ENCODE measurements at regions not wholly inside any gene's neighbourhood (a gene's known extent, or its start where the extent isn't known, plus 50 kb on each side); places are given as distances from the start of the nearest gene placed in this dataset.
"Not testable (repeated sequence)": the region's sequence is repeated elsewhere in the genome, so short reads cannot be mapped to it uniquely, and the experiment has no call there.

DNA sequence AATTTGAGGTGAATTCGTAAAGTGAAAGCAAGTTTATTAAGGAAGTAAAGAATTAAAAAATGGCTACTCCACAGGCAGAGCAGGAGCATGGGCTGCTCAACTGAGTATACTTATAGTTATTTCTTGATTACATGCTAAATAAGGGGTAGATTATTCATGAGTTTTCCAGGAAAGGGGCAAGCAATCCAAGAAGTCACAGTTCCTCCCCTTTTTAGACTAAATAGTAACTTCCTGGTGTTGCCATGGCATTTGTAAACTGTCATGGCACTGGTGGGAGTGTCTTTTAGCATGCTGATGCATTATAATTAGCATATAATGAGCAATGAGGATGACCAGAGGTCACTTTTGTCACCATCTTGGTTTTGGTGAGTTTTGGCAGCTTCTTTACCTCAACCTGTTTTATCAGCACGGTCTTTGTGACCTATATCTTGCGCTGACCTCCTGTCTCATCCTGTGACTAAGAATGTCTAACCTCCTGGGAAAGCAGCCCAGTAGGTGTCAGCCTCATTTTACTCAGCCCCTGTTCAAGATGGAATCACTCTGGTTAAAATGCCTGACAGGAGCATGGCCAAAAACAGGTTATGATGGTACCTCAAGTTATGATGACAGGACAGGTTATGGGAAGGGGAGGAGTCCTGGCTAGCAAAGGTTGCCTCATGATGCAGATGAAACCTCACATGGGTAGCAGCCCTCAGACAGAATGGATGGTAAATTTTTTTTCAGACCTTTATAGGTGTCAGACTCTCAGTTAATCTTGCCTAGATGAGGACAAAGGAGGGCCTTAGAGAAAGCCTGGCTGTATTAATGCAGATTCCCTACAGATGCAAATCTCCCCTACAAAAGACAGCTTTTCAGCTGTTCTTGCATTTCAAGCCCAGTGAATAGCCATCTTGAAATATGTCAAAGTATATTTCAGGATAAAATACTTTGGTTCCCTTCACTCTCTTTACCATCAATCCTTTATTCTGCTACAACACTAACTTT is 49.7 kb downstream of the SIPA1L2 start:
- no peak for DNase-seq
- Mint-ChIP-seq H3K36me3 (peaks cover 5% of the 10 kb centered on the region), H3K27me3 (no peaks in the 10 kb centered on the region), H3K4me3 (no peak overlapping the region), H3K9me3 (ENCODE audit: low read depth) (no peaks in the 10 kb centered on the region), H3K4me1 (peaks cover 36% of the 10 kb centered on the region), H3K27ac (peak overlapping the region; percentile 70)
- CTCF ChIA-PET: interaction anchor here (1.4 kb wide), 1 partner anchor 47 kb away, joined by 4 read pairs; no protein-coding TSS in a partner anchor
- ATAC-seq: peak; percentile 38

DNA sequence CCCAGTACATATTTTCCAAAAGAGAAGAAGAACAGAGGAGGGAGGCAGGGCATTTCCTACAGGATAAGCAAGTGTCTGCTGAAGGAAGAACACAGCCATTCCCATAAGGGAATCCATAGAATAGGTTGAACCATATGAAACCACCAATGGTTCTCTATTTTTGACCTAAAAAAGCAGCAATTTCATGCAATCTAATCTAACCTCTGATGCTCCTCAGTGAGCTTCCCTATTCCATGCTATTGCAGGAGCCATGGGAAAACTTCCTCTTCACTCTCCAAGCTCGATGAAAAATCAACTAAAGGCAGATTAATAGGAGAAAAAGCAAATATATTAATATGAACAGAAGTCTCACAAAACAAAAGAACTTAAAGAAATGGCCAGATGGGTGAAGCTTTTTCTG is 50.5 kb downstream of the SIPA1L2 start:
- no peaks in the 10 kb centered on the region for H3K9me3 Mint-ChIP-seq (ENCODE audit: low read depth)
- CTCF ChIA-PET: interaction anchor here (0.8 to 1.4 kb wide), 4 partner anchors 17 to 48 kb away, joined by 3 to 4 read pairs (median 4); no protein-coding TSS in a partner anchor
- peaks cover 37% of the 10 kb centered on the region for H3K4me1 Mint-ChIP-seq
- H3K36me3 Mint-ChIP-seq: peaks cover 5% of the 10 kb centered on the region
- peak overlapping the region; percentile 34 for H3K4me3 Mint-ChIP-seq
- DNase-seq (no peak), ATAC-seq (no peak)
- peak overlapping the region; percentile 70 for H3K27ac Mint-ChIP-seq
- no peaks in the 10 kb centered on the region for H3K27me3 Mint-ChIP-seq

DNA sequence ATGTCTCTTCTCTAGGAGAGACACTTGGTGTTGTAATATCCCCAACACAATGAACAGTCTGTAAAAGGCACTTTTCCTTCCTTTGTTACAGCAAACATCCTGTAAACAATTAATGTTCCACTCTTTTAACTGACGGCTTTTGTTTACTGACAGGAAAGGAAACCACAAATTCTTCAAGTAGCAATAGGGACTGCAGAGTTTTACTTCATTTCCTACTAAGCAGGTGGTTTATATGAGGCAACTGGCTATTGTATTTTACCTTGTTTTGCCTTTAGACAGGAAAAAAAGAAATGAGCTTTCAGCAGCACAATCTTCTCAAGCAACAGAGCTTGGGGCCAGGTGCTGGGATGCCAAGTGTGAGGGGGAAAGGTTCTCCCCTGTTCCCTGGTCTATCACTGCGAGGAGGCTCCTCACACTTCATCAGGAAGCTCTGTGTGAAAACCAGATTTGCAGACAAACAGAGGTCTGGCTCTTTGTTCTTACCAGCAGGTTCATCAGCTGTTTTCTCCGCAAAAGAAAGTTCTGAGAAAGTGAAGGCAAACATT is 51.2 kb downstream of the SIPA1L2 start:
- Mint-ChIP-seq H3K27me3 (no peaks in the 10 kb centered on the region), H3K27ac (peak overlapping the region; percentile 70), H3K36me3 (peaks cover 5% of the 10 kb centered on the region), H3K4me3 (peak overlapping the region; percentile 34), H3K9me3 (ENCODE audit: low read depth) (no peaks in the 10 kb centered on the region), H3K4me1 (peaks cover 37% of the 10 kb centered on the region)
- ATAC-seq (peak; percentile 57), DNase-seq (no peak)
- CTCF ChIA-PET: interaction anchor here (0.8 to 1.4 kb wide), 4 partner anchors 17 to 48 kb away, joined by 3 to 4 read pairs (median 4); no protein-coding TSS in a partner anchor

DNA sequence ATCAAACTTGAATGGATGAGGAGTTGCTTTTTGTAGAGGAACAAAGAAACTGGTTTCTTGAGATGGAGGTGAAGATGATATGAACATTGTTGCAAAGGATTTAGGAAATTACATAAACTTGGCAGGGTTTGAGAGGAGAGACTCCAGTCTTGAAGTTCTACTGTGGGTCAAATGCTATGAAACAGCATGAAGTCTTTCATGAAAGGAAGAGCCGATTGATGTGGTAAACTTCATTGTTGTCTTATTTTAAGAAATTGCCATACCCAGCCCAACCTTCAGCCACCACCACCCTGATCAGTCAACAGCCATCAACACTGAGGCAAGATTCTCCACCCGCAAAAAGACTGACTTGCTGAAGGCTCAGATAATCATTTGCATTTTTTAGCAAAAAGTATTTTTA is 52.2 kb downstream of the SIPA1L2 start:
- DNase-seq: no peak
- no peak overlapping the region for H3K4me3 Mint-ChIP-seq

DNA sequence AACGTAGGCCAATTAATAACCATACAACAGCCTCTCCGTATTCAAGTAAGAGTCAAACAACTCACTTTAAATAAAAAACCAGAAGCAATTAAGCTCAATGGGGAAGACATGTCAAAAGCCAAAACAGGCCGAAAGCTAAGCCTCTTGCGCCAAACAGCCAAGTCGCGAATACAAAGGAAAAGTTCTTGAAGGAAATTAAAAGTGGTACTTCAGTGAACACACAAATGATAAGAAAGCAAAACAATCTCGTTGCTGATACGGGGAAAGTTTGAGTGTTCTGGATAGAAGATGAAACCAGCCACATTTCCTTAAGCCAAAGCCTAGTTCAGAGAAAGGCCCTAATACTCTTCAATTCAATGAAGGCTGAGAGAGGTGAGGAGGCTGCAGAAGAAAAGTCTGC is 53.4 kb downstream of the SIPA1L2 start:
- H3K4me1 Mint-ChIP-seq: peaks cover 37% of the 10 kb centered on the region
- H3K36me3 Mint-ChIP-seq: peaks cover 5% of the 10 kb centered on the region
- H3K27ac Mint-ChIP-seq: no peak overlapping the region
- no peak overlapping the region for H3K4me3 Mint-ChIP-seq
- no peak for DNase-seq
- ATAC-seq: no peak
- no peaks in the 10 kb centered on the region for H3K27me3 Mint-ChIP-seq
- no peaks in the 10 kb centered on the region for H3K9me3 Mint-ChIP-seq (ENCODE audit: low read depth)
- CTCF ChIA-PET: no interaction called here

More for the DNA sequence above, 52.2 kb downstream of the SIPA1L2 start:
- Mint-ChIP-seq H3K27me3 (no peaks in the 10 kb centered on the region), H3K36me3 (peaks cover 5% of the 10 kb centered on the region), H3K27ac (no peak overlapping the region), H3K9me3 (ENCODE audit: low read depth) (no peaks in the 10 kb centered on the region), H3K4me1 (peaks cover 37% of the 10 kb centered on the region)
- no peak for ATAC-seq
- CTCF ChIA-PET: no interaction called here

DNA sequence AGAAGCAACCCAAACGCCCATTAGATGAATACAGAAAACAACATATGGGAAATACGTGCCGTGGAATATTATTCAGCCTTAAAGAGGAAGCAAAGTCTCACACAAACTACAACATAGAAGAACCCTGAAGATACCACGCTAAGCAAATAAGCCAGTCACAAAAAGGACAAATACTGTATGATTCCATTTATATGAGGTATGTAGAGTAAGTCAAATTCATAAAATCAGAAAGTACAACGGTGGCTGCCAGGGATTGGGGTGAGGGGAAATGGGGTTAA is 54.2 kb downstream of the SIPA1L2 start:
- H3K27me3 Mint-ChIP-seq: no peaks in the 10 kb centered on the region
- H3K27ac Mint-ChIP-seq: no peak overlapping the region
- peaks cover 34% of the 10 kb centered on the region for H3K4me1 Mint-ChIP-seq
- no peaks in the 10 kb centered on the region for H3K9me3 Mint-ChIP-seq (ENCODE audit: low read depth)
- peaks cover 4% of the 10 kb centered on the region for H3K36me3 Mint-ChIP-seq
- DNase-seq (no peak), ATAC-seq (no peak)
- no peak overlapping the region for H3K4me3 Mint-ChIP-seq
- CTCF ChIA-PET: no interaction called here

DNA sequence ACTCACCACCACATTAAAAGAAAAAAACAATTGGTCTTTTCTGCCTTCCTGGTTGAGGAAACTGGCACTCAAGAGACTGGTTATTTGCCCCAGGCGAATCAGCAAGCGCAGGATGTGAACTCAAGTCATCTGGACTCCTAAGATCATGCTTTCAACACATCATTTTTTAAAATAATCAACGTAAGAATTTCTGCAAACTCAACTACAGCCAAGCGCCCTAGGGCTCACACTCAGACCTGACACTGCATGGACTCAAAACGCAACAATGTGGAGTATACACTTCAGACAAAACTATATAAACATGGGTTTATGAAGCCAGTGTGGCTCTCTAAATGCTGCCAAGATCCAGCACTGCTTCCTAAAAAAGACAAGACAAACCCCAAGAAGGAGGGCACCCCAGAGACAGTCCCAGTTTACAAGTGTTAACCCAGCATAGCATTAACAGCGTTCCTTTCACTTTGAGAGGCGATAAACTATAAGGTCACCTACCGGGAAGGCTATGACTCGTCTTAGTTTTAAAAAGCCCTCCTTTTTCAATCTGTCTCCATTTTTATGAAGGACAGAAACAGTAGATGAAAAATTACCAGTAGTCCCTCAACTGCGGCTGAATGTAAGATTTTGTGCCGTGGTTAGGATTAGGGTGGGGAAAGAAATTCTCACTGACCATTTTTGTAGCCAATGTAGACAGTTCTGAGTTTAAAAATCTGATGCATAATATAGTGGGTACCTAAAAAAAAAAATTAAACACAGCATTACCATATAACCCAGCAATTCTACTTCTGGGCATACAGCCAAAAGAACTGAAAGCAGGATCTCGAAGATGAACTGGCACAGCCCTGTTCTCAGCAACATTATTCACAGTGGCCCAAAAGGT is 54.8 kb downstream of the SIPA1L2 start:
- ATAC-seq (no peak), DNase-seq (no peak)
- H3K27me3 Mint-ChIP-seq: no peaks in the 10 kb centered on the region
- peaks cover 28% of the 10 kb centered on the region for H3K4me1 Mint-ChIP-seq
- H3K9me3 Mint-ChIP-seq (ENCODE audit: low read depth): no peaks in the 10 kb centered on the region
- CTCF ChIA-PET: no interaction called here
- H3K27ac Mint-ChIP-seq: peak overlapping the region; percentile 62
- peak overlapping the region; percentile 51 for H3K4me3 Mint-ChIP-seq
- H3K36me3 Mint-ChIP-seq: peaks cover 4% of the 10 kb centered on the region

DNA sequence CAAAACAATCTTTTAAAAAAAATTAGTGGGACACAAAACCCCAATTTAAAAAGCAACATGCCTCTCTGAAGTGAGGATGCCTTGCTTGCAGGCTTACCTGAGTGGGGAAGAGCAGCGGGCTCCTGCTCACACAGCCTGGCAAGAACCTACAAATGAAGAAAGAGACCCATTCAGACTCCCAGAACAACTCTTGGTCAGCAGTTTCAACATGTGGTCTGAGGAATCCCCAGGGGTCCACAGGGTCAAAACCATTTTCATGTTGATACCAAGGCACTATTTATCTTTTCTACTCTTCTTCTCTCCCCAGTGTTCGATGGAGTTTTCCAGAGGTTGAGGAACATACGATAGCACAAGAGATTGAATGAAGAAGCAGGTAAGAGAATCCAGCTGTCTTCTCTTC is 55.9 kb downstream of the SIPA1L2 start:
- no peak overlapping the region for H3K4me3 Mint-ChIP-seq
- CTCF ChIA-PET: interaction anchor here (1.0 kb wide), 1 partner anchor 9 kb away, joined by 3 read pairs; no protein-coding TSS in a partner anchor

DNA sequence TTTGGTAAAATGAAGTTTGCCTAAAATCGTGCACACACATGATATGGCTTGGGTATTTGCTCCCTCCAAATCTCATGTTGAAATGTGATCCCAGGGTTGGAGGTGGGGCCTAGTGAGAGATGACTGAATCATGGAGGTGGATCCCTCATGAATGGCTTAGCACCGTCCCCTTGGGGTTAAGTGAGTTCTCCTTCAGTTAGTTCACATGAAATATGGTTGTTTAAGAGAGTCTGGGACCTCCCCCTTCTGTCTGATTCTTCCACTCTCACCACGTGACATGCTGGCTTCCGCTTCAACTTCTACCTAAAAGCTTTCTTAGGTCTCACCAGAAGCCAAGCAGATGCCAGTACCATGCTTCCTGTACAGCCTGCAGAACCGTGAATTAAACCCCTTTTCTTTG is 58.4 kb downstream of the SIPA1L2 start:
- CTCF ChIA-PET: no interaction called here

More for the DNA sequence above, 55.9 kb downstream of the SIPA1L2 start:
- H3K27me3 Mint-ChIP-seq: no peaks in the 10 kb centered on the region
- ATAC-seq (no peak), DNase-seq (no peak)
- H3K27ac Mint-ChIP-seq: no peak overlapping the region
- no peaks in the 10 kb centered on the region for H3K9me3 Mint-ChIP-seq (ENCODE audit: low read depth)
- H3K4me1 Mint-ChIP-seq: peaks cover 18% of the 10 kb centered on the region
- H3K36me3 Mint-ChIP-seq: peaks cover 4% of the 10 kb centered on the region

DNA sequence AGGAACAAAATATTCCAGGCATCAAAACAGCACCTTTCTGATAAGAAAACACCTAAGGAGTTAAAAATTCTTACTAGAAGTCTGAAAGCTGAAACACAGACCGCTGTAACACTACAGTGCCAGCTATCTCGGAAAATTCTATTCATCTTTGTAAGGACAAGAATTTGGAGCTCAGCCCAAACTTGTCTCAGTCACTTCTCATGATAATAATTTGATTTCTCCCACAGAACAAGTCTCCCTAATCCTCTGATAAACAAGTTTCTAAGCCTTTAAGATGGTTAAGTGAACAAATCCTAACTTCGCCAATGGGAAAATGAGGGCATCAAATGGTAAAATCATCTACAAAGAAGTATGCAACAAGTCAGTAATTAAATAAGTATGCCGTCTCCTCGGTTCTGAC is 59.9 kb downstream of the SIPA1L2 start:
- no peak overlapping the region for H3K4me3 Mint-ChIP-seq
- H3K27me3 Mint-ChIP-seq: no peaks in the 10 kb centered on the region
- CTCF ChIA-PET: no interaction called here
- H3K36me3 Mint-ChIP-seq: no peaks in the 10 kb centered on the region
- no peak for DNase-seq
- H3K27ac Mint-ChIP-seq: no peak overlapping the region
- ATAC-seq: no peak
- peaks cover under 1% of the 10 kb centered on the region for H3K4me1 Mint-ChIP-seq
- no peaks in the 10 kb centered on the region for H3K9me3 Mint-ChIP-seq (ENCODE audit: low read depth)

More for the DNA sequence above, 58.4 kb downstream of the SIPA1L2 start:
- H3K9me3 Mint-ChIP-seq (ENCODE audit: low read depth): no peaks in the 10 kb centered on the region
- H3K4me3 Mint-ChIP-seq: no peak overlapping the region
- no peaks in the 10 kb centered on the region for H3K27me3 Mint-ChIP-seq
- DNase-seq (no peak), ATAC-seq (no peak)
- no peak overlapping the region for H3K27ac Mint-ChIP-seq
- H3K4me1 Mint-ChIP-seq: peaks cover 2% of the 10 kb centered on the region
- peaks cover 1% of the 10 kb centered on the region for H3K36me3 Mint-ChIP-seq

DNA sequence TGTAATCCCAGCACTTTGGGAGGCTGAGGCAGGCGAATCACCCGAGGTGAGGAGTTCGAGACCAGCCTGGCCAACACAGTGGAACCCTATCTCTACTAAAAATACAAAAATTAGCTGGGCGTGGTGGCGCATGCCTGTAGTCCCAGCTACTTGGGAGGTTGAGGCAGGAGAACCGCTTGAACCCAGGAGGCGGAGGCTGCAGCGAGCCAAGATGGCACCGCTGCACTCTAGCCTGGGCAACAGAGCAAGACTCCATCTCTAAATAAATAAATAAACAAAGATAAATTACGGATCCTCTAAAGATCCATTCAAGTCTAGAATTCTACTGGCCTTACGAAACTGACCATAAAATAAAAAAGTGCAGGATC is 60.4 kb downstream of the SIPA1L2 start:
- not testable (repeated sequence) for H3K4me1 Mint-ChIP-seq, H3K27ac Mint-ChIP-seq

DNA sequence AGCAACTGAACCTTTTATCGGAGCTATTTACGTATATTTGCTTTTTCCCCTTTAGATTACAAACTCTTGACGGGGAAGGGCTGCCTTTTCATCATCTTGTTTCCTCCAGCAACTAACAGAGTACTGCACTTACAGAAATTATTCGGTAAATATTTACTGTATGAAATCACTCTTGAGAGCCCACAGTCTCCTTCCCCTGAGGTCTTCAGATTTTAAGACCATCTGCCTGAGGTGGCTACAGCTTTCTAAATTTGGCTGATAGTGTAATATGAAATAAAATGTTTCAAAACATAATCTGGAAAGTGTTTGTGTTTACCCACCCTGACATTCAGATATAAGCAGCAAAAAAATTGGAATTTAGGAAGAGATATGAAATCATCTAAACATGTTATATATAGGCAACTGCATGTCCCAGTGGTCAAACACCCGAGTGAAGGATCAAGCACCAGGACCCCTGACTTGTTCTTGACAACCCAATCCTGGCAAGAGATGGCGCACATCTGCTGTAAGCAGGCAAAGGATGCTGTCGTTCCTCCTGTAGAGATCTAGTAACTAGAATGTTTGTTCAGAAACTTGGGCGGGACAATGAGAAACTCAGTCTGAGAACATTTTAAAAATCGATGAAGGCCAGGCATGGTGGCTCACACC is 60.9 kb downstream of the SIPA1L2 start:
- H3K4me1 Mint-ChIP-seq: no peaks in the 10 kb centered on the region
- no peak overlapping the region for H3K27ac Mint-ChIP-seq
- no peaks in the 10 kb centered on the region for H3K9me3 Mint-ChIP-seq (ENCODE audit: low read depth)
- H3K4me3 Mint-ChIP-seq: no peak overlapping the region
- ATAC-seq: no peak
- DNase-seq: no peak
- CTCF ChIA-PET: interaction anchor here (0.6 kb wide), 1 partner anchor 1235 kb away, joined by 3 read pairs; no protein-coding TSS in a partner anchor
- no peaks in the 10 kb centered on the region for H3K36me3 Mint-ChIP-seq
- H3K27me3 Mint-ChIP-seq: no peaks in the 10 kb centered on the region

More for the DNA sequence above, 60.4 kb downstream of the SIPA1L2 start:
- H3K27me3 Mint-ChIP-seq; H3K4me3 Mint-ChIP-seq; H3K36me3 Mint-ChIP-seq; ATAC-seq; CTCF ChIA-PET; H3K9me3 Mint-ChIP-seq (ENCODE audit: low read depth); DNase-seq: not testable (repeated sequence)

DNA sequence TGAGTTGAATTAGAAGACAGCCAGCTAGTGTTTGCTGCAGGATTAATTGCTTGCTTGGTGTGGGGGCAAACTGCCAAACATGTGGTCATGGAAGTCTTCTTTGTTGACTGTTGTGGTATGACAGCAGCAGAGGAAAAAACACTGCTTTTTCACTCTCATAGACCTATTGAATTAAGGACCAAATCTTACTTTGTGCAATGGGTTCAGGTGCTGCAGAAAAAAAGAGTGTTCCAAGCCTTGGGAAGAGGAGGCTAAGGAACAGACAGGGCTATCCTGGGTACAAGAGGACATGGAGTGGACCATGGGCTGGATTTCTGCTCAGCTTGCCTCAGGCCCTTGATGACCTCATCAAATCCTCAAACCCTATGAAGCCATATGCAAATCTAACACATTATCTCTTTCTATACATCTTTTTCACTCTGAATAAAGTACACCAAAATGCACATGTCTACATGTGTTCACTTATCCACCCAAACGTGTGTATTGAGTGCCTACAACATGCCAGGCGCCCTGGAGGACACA is 61.5 kb downstream of the SIPA1L2 start:
- Mint-ChIP-seq H3K9me3 (ENCODE audit: low read depth) (no peaks in the 10 kb centered on the region), H3K4me3 (no peak overlapping the region), H3K4me1 (no peaks in the 10 kb centered on the region), H3K36me3 (no peaks in the 10 kb centered on the region), H3K27me3 (no peaks in the 10 kb centered on the region), H3K27ac (no peak overlapping the region)
- CTCF ChIA-PET: interaction anchor here (0.6 kb wide), 1 partner anchor 1236 kb away, joined by 3 read pairs; no protein-coding TSS in a partner anchor
- no peak for ATAC-seq
- no peak for DNase-seq
